ENCODE measurements at regions not wholly inside any gene's neighbourhood (a gene's known extent, or its start where the extent isn't known, plus 50 kb on each side); places are given as distances from the start of the nearest gene placed in this dataset.

- no peaks in the 10 kb centered on the region for H3K4me1 Mint-ChIP-seq
- TF ChIP-seq, protein P1, sequence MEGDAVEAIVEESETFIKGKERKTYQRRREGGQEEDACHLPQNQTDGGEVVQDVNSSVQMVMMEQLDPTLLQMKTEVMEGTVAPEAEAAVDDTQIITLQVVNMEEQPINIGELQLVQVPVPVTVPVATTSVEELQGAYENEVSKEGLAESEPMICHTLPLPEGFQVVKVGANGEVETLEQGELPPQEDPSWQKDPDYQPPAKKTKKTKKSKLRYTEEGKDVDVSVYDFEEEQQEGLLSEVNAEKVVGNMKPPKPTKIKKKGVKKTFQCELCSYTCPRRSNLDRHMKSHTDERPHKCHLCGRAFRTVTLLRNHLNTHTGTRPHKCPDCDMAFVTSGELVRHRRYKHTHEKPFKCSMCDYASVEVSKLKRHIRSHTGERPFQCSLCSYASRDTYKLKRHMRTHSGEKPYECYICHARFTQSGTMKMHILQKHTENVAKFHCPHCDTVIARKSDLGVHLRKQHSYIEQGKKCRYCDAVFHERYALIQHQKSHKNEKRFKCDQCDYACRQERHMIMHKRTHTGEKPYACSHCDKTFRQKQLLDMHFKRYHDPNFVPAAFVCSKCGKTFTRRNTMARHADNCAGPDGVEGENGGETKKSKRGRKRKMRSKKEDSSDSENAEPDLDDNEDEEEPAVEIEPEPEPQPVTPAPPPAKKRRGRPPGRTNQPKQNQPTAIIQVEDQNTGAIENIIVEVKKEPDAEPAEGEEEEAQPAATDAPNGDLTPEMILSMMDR (IDR thresholded peaks at IDR 0.05) = no peak
- H3K4me3 Mint-ChIP-seq = no peak overlapping the region
- peaks cover 4% of the 10 kb centered on the region for H3K27me3 Mint-ChIP-seq (ENCODE audit: low read depth, poor library complexity)
- no peak overlapping the region for H3K27ac Mint-ChIP-seq
- H3K9me3 Mint-ChIP-seq = peaks cover 16% of the 10 kb centered on the region
- DNase-seq = no peak
- no peaks in the 10 kb centered on the region for H3K36me3 Mint-ChIP-seq (ENCODE audit: low read depth)
Measured at GRCh38 chr17:13323990-13324389, 277.7 kb downstream of the HS3ST3A1 start.

DNA sequence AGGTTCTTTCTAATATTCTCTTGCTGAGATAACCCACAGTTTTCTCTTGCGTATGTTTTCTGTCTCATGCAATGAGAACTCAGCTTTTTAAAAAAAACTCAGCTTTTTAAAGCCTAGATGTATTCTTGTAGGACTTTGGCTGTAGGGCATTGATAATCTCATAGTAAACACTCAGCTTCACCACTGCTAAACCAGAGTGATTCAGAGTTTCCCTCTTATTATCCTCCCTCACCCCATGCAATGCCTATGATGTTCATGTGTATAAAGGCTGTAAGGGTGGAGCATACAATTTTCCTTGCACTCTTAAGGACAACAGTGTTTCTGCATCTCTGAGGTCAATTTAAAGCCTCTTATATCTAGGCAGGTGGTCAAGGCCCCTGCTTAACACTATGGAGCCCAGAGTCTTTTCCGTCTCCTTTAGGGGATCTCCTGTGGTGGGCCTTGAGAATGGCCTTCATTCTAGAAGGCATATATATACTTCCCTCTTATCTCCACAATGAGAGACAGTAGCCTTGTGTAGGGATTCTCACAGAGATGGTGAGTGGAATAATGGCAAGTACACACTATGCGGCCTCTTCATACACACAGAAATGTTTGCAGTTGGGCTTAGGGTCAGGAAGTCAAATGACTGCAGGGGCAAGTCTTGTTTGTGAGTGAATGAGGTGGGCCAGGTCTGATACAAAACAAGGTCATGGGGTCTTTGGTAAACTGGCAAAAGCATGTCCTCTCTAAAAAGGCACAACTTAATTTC lies 279.6 kb downstream of the HS3ST3A1 start:
- Mint-ChIP-seq H3K4me1 (no peaks in the 10 kb centered on the region), H3K27me3 (ENCODE audit: low read depth, poor library complexity) (no peaks in the 10 kb centered on the region), H3K4me3 (no peak overlapping the region), H3K9me3 (peaks cover 16% of the 10 kb centered on the region), H3K27ac (no peak overlapping the region), H3K36me3 (ENCODE audit: low read depth) (no peaks in the 10 kb centered on the region)
- DNase-seq = no peak
- TF ChIP-seq, protein P1 (IDR thresholded peaks at IDR 0.05) = no peak

DNA sequence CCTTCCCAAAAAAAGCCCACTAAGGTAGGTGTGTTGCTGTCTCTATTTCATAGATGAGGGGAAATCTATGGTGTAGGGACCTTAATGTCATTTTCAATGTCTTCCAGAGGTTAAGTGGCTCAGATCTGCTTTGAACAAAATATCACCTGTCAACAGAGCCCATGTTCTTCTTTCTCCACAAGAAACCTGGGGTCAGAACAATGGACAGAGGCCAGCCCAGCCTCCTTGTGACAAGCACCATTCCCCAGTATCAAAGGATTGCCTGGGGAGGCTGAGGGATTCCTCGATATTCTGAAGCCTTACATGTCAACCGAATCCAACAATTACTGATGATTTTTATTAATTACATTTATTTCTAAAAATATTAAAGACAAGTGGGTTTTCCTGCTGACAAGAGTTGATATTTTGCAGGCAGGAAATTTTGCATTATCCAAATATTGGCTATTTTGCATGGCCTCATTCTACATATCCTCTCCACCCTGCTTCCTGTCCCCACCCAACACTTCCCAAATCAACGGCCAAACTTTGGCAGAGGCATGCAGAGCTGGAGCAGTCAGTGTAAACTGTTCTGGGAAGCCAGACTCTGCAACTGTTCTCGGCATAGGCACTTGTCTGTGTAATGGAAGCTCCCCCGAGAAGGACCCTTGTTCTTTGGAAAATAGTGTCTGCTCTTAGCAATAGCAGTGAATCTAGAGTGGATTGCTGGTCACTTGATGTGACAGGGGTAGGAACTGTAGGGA lies 281.5 kb downstream of the HS3ST3A1 start:
- no peak overlapping the region for H3K27ac Mint-ChIP-seq
- H3K4me1 Mint-ChIP-seq = no peaks in the 10 kb centered on the region
- H3K9me3 Mint-ChIP-seq = peaks cover 16% of the 10 kb centered on the region
- H3K27me3 Mint-ChIP-seq (ENCODE audit: low read depth, poor library complexity) = no peaks in the 10 kb centered on the region
- H3K36me3 Mint-ChIP-seq (ENCODE audit: low read depth) = no peaks in the 10 kb centered on the region
- TF ChIP-seq, protein P1 (IDR thresholded peaks at IDR 0.05) = no peak
- no peak for DNase-seq
- H3K4me3 Mint-ChIP-seq = no peak overlapping the region

DNA sequence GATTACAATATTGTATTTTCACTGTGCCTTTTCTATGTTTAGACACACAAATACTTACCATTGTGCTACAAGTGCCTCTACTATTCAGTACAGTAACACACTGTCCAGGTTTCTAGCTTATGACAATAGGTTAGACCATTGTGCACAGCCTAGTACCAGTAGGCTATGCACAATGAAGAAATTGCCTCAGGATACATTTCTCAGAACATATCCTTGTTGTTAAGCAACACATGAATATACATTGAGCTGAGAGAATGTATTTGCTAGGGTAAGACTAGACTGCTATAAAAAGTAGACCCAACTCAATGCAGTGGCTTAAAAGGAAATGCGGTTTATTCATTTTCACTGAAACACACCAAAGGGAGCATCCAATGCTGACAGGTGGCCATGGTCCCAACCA lies 285.1 kb downstream of the HS3ST3A1 start:
- TF ChIP-seq, protein P1 (IDR thresholded peaks at IDR 0.05) = no peak
- no peak for DNase-seq
- H3K4me3 Mint-ChIP-seq = no peak overlapping the region
- H3K9me3 Mint-ChIP-seq = no peaks in the 10 kb centered on the region
- no peak overlapping the region for H3K27ac Mint-ChIP-seq
- no peaks in the 10 kb centered on the region for H3K4me1 Mint-ChIP-seq
- H3K36me3 Mint-ChIP-seq (ENCODE audit: low read depth) = no peaks in the 10 kb centered on the region
- H3K27me3 Mint-ChIP-seq (ENCODE audit: low read depth, poor library complexity) = no peaks in the 10 kb centered on the region

- Mint-ChIP-seq H3K9me3 (peaks cover 15% of the 10 kb centered on the region), H3K27me3 (ENCODE audit: low read depth, poor library complexity) (no peaks in the 10 kb centered on the region), H3K4me3 (no peak overlapping the region), H3K4me1 (peaks cover 3% of the 10 kb centered on the region), H3K27ac (no peak overlapping the region), H3K36me3 (ENCODE audit: low read depth) (peaks cover 9% of the 10 kb centered on the region)
- no peak for DNase-seq
- TF ChIP-seq, protein P1 (IDR thresholded peaks at IDR 0.05) = no peak
Measured at GRCh38 chr17:13311306-13311705, 290.4 kb downstream of the HS3ST3A1 start.
